NCI-H146 treated with DMSO at 0.1 percent for 48 hours (cell line): ENCODE measurements at regions not wholly inside any gene's neighbourhood (a gene's known extent, or its start where the extent isn't known, plus 50 kb on each side); places are given as distances from the start of the nearest gene placed in this dataset.

ENCODE experiments used
- DNase-seq: peaks from one replicate; lab custom pipeline; 2025; ENCODE audit not compliant: unreplicated experiment; lab: John Stamatoyannopoulos, UW

DNA sequence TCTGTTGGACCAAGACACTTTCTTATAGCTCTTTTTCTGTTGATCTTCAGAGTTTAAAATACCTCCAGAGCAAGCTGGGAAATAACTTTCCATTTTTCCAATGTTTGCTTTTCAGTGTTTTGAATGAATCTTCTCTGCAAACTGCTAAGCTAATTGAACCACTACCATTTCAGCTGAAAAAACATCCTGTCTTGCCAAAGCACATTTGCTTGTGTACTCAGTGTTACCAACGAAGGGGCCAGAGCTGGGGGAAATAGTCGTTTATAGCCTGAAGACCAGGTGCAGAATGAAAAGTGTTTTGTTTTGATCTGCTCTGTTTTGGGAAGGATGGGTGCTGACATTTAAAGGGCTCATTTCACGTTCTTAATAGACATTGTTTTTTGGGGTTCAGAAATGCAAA lies 88.4 kb upstream of the CLNK start:
- peak; percentile 77 for DNase-seq

GRCh38 chr4:10765386-10765785 lies 80.8 kb upstream of the CLNK start:
- peak; percentile 60 for DNase-seq

DNA sequence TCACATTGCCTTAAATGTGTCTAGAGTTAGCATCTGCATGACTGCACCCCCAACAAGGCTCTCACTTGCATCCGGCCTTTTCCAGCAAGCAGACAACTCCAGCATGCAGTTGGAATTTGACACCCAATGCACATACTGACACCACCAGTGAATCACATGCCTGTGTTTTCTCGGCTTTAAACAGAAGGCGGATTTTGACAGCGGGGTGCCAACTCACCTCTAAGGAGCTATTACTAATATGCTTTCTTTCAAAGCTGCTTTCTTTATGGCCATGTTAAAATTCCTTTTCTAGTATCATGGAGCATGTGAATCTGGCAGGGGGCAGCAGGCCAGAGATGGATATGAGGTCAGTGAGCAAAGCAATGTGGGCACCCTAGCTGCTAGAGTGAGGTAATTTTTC lies 78.0 kb upstream of the CLNK start:
- peak; percentile 19 for DNase-seq

DNA sequence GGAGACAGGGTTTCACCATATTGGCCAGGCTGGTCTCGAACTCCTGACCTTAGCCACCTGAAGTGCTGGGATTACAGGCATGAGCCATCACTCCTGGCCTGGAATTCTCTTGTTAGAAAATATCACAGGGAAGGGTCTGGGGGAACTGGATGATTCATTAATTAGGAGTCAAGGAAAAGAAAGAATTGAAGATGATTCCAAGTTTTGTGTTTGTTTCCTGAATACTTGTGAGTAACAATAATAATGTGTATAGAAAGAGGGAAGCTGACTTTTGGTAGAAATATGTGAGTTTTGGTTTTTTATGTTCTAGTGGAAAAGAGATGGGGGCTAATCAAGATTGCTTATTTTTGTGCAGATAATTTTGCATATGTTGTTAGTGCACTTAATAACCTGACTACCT lies 77.3 kb upstream of the CLNK start:
- no peak for DNase-seq

DNA sequence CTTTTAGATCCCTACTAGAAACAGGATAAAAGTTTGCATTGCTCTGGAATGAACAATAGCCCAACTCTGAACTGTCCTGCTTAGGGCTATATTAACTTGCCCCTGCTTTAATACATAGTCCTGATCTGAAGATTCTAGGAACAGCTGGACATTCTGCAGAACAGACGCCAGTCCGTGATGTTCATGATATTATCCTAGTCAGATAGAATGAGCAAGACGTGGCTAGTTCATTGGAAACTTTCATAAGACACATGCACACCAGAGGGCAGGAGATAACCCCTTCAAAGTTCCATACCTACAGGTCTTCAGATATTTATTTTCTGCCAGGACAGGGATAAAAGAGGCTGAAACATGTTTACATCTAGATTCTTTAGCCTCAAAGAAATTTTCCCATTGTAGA lies 75.5 kb upstream of the CLNK start:
- DNase-seq = no peak

GRCh38 chr4:10758906-10759305 lies 74.3 kb upstream of the CLNK start:
- no peak for DNase-seq

- no peak for DNase-seq
These were observed 69.4 kb upstream of the CLNK start for GRCh38 chr4:10753856-10754402.

DNA sequence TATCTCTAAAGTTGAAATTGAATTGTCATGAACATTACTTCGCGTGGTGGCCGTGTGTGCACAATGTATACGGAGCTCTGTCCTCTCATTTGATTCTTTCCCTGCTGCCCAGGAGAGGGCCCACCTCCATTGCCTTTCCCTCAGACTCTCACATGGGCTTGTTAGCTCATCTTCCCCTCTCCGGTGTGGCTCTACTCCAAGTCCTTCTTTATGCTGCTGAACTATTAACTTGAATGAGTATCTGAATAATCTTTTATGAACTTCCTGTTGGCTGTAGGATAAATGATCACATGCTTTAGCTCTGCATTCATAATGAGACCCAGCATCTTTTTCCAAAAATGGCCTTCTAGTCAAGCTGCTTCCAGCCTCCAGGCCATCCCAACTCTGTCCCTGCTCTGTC lies 68.8 kb upstream of the CLNK start:
- no peak for DNase-seq

GRCh38 chr4:10750714-10751113 lies 66.1 kb upstream of the CLNK start:
- DNase-seq = no peak

DNA sequence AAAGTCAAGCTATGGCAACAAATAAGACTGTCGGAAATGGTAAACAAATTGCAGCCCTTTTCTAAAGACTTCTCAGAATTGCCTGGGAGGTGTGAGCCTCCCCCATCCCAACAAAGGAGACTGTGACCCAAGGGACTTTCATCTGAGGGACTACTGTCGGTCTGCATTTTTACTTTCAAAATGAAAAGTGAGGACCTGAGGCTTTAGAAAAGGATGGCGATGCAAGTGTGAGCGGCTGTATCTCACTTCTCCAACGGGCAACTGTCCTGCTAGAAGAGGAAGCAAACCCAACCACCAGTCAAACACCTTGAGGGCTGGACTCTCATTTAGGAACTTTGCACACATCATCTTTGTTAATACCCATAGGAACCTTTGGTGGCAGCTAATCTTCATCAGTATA lies 62.6 kb upstream of the CLNK start:
- DNase-seq = no peak

DNA sequence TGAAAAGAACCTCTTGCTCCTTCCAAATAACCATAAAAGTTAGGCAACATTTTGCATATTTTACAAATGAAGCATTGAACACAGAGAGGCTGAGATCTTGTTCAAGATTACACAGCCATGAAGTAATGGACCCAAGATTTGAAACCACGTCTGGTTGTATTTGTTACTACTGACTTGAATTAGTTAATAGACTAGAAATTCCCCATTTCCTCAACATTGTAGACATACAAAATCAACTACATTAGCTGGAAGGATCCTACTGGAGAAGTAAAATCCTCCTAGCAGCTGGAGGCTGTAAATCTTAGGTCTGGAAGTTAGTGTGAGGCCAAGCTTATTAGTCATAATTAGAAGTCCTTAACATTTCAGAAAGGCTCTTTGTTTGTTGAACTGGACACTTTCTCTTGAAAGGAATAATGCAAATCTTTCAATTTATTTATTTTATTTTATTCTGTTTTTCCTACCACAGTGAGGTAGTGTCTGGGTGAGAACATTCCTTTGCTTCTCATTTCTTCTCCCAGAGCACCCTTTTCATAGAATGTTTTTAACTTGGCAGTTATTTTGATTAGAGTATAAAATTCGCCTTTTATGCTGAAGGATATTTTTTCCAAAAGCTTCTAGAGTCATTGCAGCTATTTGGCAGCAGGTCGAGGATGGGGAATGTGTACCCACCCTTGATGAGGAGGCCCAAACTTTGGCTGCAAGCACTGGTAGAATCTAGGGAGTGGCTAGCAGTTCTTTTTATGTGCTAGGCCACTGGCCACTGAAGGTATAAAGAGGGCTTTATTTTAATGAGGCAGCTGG lies 62.0 kb upstream of the CLNK start:
- no peak for DNase-seq

GRCh38 chr4:10743357-10743756 lies 58.8 kb upstream of the CLNK start:
- no peak for DNase-seq

DNA sequence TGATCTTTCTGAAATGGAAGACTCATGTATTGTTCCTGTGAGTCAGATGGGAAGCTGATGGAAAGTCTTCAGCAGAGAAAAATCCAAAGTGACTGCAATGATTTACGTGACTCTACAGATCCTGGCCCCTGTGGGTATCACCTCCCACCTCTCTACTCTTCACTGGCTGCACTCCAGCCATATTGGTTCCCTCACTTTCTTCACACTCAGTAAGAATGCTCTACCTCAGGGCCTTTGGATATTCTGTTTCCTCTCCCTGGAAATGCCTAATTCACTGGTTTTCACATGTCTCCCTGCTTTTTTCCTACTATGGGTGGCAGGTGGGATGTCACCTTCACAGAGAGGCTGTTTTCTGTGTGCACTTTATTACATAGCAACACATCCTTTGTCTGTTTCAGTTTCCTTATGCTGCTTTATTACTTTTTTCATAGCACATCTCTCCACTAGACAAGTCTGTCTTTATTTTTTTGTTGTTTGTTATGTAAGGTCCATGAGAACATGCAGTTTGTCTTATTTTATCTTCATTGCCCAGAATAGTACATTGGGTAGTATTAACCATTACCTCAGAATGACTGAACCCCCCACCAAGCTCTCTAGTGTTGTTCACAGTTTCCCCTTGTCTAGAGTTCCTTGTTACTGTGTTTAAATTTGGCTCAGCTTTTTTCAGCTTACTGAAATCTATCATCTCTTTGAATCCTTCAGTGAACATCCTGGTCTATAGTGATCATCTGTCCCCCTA lies 57.6 kb upstream of the CLNK start:
- DNase-seq = no peak

- no peak for DNase-seq
These were observed 56.5 kb upstream of the CLNK start for GRCh38 chr4:10740891-10741620.

- DNase-seq = no peak
These were observed 55.7 kb upstream of the CLNK start for GRCh38 chr4:10740251-10740650.

DNA sequence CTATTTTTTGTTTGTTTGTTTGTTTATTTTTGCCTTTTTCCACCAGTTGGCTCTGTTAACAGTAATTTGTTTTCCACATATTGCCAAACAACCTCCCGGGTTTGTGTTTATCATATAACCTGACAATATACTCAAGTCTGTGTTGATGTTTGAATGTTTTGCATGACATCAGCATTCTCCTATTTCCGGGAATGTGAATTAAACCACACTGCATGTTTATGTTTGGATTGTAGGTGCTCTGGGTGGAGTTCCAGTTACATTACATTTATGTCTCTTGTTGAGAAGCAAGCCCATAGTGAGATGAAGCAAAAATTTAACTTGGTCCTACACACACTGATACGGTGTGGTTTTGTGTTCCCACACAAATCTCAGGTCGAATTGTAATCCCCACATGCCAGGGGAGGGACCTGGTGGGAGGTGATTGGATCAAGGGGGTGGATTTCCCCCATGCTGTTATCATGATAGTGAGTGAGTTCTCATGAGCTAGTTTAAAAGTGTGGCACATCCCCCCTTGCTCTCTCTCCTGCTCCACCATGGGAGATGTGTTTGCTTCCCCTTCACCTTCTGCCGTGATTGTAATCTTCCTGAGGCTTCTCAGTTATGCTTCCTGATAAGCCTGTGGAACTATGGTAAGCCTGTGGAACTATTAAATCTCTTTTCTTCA lies 54.4 kb upstream of the CLNK start:
- DNase-seq = no peak

DNA sequence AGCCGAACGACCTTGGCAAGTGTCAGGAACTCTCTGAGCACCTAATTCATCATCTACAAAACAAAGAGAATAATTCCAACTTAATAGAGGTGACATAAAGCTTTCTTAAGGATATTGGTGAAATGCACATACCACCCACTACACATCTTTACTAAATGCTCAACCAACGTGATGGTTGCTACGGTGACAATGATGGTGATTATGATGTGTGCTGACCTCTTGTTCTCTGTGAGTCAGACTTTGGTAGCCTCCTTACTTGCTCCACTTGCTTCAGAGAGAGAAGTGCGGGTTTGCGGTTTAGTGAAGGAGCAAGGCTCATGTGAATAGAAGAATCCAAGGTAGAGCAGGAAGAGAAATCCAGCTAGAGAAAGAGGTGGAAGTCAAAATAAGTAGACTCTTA lies 52.8 kb upstream of the CLNK start:
- DNase-seq = no peak

DNA sequence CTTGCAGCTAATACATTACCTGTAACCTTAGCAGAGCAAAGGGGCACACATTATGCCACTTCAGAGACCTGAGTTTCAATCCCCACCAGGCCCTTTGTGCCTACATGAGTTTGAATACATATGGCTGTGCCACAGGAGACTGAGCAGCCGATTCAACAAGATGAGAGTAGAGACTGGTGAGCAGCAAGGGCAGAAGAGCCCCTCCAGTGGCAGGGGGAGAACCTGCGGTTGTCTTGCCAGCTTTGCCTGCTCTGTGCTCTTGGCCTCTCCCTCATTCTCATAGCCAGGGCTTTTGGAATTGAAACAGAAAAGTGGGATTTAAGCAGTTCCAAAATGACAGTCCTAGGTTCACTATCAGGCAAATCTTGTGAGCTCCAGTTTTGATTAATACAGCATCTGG lies 52.3 kb upstream of the CLNK start:
- no peak for DNase-seq

GRCh38 chr4:10736266-10736665 lies 51.7 kb upstream of the CLNK start:
- DNase-seq = no peak

- DNase-seq = peak; percentile 79
These were observed 50.1 kb upstream of the CLNK start for GRCh38 chr4:10734697-10735096.
